ENCODE measurements at regions not wholly inside any gene's neighbourhood (a gene's known extent, or its start where the extent isn't known, plus 50 kb on each side); places are given as distances from the start of the nearest gene placed in this dataset.

- no peak for TF ChIP-seq CTCF (IDR thresholded peaks at IDR 0.05)
- TF ChIP-seq EZH2 (IDR thresholded peaks at IDR 0.05; ENCODE audit: borderline replicate concordance, insufficient read depth, low read depth, low read length, poor library complexity, severe bottlenecking), result no peak
These were observed 761.0 kb downstream of the EFNA5 start for GRCh38 chr5:106909716-106910115.
